H7 (cell line): ENCODE measurements at regions not wholly inside any gene's neighbourhood (a gene's known extent, or its start where the extent isn't known, plus 50 kb on each side); places are given as distances from the start of the nearest gene placed in this dataset.

ENCODE experiments used
- DNase-seq: peaks from one replicate; pipeline ENCODE4 v3.0.0; 2012
- H3K27me3 ChIP-seq: 2 replicates; pipeline ENCODE4 v1.6.0; 2011; ENCODE audit warnings: mild to moderate bottlenecking, low read length; ENCODE audit not compliant: control insufficient read depth, insufficient read depth
- H3K36me3 ChIP-seq: replicated peaks from 2 replicates; pipeline ENCODE4 v1.5.1; 2011; ENCODE audit warnings: low read length; ENCODE audit not compliant: control insufficient read depth, insufficient read depth
- H3K4me3 ChIP-seq: 2 replicates; pipeline ENCODE4 v1.5.1; 2011; ENCODE audit warnings: low read depth, mild to moderate bottlenecking, control low read depth, low read length, moderate library complexity; ENCODE audit not compliant: insufficient read depth

DNA sequence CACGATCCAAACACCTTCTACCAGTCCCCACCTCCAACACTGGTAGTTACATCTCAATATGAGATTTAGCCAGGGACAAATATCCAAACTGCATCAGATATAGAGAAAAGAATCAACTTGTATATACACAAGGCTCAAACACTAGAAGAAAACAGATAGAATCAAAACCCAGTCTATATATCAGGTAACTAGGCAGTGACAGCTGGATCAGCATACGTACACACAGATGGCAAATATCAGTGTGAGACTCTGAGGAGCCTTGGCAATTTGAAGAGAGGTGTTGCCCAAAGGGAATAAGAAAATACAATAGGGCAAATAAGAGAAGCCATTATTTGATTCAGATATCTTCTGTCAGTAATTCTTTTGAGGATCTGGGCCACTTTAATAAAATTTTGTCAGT, 951.3 kb upstream of the CHORDC1 start:
- Histone ChIP-seq H3K36me3 (no peaks in the 10 kb centered on the region), H3K4me3 (no peak overlapping the region), H3K27me3 (no peaks in the 10 kb centered on the region)
- DNase-seq: no peak

DNA sequence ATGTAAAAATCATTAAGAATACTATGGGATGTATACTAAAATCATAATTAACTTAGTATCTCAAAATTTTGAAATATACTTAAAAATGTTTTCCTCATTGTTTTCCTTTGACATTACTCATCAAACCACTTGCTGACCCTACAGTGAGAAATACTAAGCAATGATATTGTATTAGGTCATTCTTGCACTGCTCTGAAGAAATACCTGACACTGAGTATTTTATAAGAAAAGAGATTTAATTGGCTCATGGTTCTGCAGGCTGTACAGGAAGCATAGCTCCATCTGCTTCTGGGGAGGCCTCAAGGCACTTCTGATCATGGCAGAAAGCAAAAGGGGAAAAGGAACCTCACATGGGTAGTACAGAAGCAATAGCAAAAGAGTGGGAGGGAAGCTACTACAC, 950.9 kb upstream of the CHORDC1 start:
- Histone ChIP-seq H3K27me3 (no peaks in the 10 kb centered on the region), H3K36me3 (no peaks in the 10 kb centered on the region), H3K4me3 (no peak overlapping the region)
- no peak for DNase-seq

DNA sequence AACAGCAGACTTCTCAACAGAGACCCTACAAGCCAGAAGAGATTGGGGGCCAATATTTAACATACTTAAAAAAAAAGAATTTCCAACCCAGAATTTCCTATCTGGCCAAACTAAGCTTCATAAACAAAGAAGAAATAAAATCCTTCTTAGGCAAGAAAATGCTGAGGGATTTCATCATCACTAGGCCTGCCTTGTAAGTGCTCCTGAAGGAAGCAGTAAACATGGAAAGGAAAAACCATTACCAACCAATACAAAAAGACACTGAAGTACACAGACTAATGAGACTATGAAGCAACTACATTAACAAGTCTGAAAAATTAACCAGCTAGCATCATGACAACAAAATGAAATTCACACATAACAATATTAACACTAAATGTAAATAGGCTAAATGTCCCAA, 947.9 kb upstream of the CHORDC1 start:
- Histone ChIP-seq H3K4me3 (no peak overlapping the region), H3K36me3 (no peaks in the 10 kb centered on the region), H3K27me3 (no peaks in the 10 kb centered on the region)
- DNase-seq: no peak

DNA sequence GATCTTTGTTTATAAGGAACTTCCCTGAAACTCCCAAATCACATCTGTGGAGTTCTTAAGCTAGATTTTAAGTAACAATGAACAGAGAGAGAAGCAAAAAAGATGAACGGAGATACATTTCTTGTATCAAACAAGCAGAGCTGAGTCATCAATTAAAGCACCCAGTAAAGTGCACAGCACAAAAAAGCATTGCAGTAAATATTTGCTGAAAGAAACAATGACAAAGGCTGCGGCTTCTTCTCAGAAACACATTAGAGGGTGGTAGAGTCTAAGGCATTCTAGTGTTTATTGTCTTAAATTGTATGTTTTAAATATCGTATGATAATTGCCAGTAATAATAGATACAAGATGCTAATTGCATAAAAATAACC, 941.6 kb upstream of the CHORDC1 start:
- DNase-seq: no peak
- no peaks in the 10 kb centered on the region for H3K36me3 ChIP-seq
- H3K27me3 ChIP-seq: no peaks in the 10 kb centered on the region
- H3K4me3 ChIP-seq: no peak overlapping the region

DNA sequence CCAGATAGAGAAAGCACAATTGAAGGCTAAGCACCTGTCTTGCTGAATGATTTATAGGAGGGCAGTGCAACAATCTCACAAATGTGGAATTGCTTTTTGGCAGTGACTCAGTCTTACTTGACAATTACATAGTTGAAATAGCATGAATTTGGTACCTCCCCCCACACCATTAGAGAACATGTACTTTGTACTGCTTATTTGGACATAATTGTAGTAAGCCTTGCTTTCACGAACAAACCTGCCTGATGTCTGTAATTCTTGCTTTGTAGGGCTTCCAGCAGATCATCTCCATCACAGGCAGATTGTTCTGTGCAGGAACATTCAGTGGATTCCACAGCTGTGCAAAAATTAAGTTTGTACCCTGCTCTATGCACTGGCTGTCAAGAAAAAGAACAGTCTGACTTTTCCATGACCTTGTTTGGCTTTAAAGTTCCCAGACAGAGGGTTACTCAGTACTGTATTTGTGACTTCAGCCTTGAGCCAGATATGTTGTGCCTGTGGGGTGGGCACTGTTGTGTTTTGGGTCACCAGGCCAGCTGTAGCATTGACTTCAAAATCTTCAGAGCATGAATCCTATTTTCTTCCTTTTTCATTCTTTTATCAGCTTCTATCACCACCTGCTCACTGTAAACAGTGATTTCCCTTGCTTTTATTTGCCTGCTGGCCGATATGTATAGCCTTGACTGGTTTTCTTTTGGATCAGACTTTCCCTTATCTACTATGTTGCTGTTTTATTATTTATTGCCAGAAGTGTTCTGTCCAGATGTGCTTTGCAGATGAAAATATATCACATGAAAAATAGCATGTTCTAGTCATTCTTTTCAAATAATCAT, 941.0 kb upstream of the CHORDC1 start:
- H3K27me3 ChIP-seq: no peaks in the 10 kb centered on the region
- no peaks in the 10 kb centered on the region for H3K36me3 ChIP-seq
- H3K4me3 ChIP-seq: no peak overlapping the region
- no peak for DNase-seq

DNA sequence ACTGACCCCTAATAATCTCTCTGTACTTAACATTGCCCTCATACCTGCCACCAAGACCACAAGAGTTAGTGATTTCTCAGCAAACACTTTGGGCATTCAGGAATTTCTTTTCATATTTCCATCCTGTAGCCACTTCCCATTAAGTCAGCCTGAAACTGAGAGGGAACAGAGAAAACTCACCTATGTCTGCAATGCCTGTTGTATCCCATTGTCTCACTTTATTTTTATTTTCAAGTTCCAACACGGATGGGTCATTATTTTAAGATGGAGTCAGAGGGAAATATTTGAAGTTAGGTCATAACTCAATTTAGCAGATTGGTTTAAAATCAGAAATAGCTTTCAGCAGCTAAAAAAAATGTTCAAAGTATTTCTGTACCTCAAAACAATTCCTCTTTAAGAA, 937.8 kb upstream of the CHORDC1 start:
- no peaks in the 10 kb centered on the region for H3K36me3 ChIP-seq
- no peak for DNase-seq
- H3K27me3 ChIP-seq: no peaks in the 10 kb centered on the region
- H3K4me3 ChIP-seq: no peak overlapping the region

DNA sequence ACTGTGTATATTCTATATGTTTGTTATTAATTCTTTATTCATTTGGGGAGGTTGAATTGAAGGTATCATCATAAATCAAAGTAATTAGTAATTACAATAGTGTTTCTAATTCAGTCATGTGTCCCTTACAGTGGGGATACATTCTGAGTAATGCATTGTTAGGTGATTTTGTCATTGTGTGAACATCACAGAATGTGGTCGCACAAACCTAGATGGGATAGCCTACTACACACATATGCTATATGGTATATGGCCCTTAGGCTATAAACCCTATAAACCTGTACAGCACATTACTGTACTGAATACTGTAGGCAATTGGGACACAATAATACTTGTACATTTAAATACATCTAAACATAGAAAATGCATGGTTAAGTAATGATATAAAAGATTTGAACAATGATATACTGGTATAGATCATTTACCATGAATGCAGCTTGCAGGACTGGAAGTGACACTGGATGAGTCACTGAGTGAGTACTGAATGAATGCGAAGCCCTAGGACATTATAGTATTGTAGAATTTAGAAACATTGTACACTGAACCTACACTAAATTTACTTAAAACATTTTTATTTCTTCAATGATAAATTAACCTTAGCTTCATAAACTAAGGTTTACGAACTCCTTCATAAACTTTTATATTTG, 936.2 kb upstream of the CHORDC1 start:
- DNase-seq: no peak
- Histone ChIP-seq H3K27me3 (no peaks in the 10 kb centered on the region), H3K36me3 (no peaks in the 10 kb centered on the region), H3K4me3 (no peak overlapping the region)

DNA sequence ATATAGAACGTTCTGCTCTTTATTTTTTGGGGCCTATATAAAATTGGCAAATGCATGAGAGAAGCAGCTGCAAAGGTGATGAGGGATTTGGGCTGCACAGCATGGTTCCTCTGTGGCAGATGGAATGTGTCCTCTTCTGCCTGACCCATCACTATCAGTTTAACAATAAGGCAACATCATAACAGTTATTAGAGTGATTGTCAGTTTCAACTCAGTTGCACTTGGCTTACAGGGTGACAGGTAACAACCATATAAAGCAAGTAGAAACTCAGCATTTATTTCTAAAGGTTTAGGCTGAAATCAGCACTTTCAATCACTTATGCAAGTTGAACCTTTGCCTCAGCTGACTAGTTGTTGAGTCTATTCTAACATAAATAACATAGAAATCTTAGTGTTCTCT, 935.4 kb upstream of the CHORDC1 start:
- no peak for DNase-seq
- Histone ChIP-seq H3K27me3 (no peaks in the 10 kb centered on the region), H3K36me3 (no peaks in the 10 kb centered on the region), H3K4me3 (no peak overlapping the region)

DNA sequence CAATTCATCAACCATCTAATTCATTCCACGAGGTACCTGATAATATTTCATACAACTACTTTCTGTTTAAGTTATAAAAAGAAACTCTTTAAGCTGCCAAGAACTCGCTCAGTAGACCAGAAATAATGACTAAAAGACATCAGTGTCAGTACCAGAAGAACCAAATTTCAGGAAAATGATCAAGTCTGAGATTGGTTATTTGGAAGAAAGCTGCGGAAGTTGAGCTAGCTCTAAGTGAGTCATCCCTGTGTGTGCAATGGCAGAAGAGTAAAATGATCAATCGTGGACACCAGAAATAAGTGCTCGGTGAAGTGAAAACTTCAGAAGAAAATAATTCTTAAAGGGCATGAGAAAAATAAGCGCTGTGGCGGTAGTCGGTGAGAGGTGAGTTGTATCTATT, 933.2 kb upstream of the CHORDC1 start:
- no peak for DNase-seq
- H3K4me3 ChIP-seq: no peak overlapping the region
- no peaks in the 10 kb centered on the region for H3K36me3 ChIP-seq
- no peaks in the 10 kb centered on the region for H3K27me3 ChIP-seq

DNA sequence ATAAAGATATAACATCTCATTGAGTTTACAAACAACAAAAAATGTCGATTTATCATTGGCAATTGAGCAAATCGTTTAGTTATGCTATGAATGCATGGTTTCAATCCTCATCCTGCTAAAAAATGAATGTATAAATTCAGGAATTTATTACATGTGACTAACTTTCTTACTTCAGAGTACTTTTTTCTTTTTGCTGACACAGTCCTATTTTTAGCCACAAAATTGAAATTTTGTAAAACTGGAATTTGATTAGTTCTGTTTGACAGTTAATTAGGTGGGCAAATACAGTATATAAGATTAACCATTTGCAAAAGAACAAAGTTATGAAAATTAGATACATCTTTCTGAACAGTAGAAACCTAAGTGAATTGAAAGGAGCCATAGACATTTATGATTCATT, 925.0 kb upstream of the CHORDC1 start:
- no peak for DNase-seq
- H3K36me3 ChIP-seq: no peaks in the 10 kb centered on the region
- H3K27me3 ChIP-seq: no peaks in the 10 kb centered on the region
- no peak overlapping the region for H3K4me3 ChIP-seq

DNA sequence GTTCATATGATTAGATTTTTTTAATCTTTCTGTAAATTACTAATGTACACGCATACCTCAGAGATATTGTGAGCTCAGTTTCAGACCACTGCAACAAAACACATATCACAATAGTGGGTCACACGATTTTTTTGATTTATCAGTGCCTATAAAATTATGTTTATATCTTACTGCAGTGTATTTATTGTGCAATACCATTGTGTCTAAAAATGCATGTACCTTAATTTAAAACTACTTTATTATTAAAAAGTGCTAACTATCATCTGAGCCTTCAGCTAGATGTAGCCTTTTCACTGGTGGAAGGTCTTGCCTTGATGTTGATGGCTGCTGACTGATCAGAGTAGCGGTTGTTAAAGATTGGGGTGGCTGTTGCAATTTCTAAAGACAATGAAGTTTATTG, 918.8 kb upstream of the CHORDC1 start:
- Histone ChIP-seq H3K36me3 (no peaks in the 10 kb centered on the region), H3K4me3 (no peak overlapping the region), H3K27me3 (no peaks in the 10 kb centered on the region)
- DNase-seq: no peak

DNA sequence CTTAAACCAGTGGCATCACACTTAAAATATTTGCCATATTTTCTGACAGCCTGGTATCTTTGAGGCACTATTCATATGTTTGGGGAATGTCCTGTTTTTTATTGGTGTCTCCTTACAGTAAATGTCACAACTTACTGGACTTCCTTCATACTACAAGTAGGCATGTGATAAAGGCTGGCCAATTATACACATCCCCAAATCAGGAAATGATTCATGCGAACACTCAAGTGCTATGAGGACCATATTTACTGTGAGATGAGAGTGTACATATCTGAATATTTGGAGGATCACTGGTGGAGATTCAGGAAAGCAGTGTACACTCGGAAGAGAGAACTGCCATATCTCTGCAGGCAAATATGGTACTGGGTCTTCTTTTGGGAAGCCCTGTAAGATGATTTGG, 913.8 kb upstream of the CHORDC1 start:
- Histone ChIP-seq H3K36me3 (no peaks in the 10 kb centered on the region), H3K4me3 (no peak overlapping the region), H3K27me3 (no peaks in the 10 kb centered on the region)
- no peak for DNase-seq

DNA sequence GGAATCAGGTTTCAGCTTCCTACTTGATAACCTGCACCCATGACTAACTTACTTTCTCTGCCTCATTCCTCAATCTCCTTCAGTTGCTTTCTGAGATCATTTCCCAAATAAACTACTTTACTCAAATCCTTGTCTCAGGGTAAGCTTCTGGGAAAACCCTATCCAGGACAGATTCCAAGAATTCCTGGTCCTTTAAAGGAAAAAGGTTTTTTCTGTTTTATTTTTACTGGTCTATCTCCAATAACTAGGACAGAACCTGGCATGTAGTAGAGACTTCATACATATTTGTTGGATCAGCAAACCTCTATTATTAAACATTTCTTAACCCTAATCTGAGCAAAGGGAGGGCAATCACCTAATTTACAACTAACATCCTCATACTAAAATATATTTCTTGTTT, 910.5 kb upstream of the CHORDC1 start:
- no peak for DNase-seq
- Histone ChIP-seq H3K4me3 (no peak overlapping the region), H3K27me3 (no peaks in the 10 kb centered on the region), H3K36me3 (no peaks in the 10 kb centered on the region)

DNA sequence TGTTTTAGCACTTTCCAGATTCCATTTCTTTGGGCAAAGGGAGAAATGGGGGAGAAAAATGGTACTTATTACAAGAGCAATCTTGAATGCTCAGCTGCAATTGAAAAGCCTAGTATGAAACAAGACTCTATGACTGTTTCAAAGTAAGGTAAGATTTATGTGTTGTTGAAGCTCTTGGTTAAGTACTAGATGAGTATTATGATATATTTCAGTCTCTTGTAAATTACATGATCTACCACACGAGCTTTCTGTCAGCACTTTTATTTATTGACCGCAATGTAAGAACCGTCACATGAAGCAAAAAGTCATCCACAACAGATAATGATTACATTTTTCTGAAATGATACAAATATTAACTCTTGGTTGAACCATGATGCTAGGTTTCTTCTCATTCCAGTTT, 906.7 kb upstream of the CHORDC1 start:
- no peaks in the 10 kb centered on the region for H3K36me3 ChIP-seq
- H3K4me3 ChIP-seq: no peak overlapping the region
- no peaks in the 10 kb centered on the region for H3K27me3 ChIP-seq
- no peak for DNase-seq

DNA sequence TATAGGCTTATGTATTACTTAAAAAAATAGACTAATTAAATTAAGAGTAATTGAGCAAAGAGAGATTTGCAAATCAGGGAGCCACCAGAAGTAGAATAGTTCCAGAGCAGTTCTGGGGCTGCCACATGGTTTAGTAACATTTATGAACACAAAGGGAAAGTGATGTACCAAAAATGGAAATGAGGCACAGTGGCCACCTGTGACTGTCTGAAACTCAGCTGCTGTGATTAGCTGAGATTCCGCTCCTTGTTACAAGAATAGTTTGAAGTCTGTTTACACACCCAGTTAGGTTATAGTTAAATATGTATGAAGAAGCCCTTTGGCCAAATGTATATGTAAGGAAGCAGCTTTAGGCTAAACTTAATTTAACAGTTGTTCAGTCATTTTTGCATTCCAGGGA, 901.5 kb upstream of the CHORDC1 start:
- DNase-seq: no peak
- no peaks in the 10 kb centered on the region for H3K36me3 ChIP-seq
- no peaks in the 10 kb centered on the region for H3K27me3 ChIP-seq
- no peak overlapping the region for H3K4me3 ChIP-seq
